ENCODE measurements at regions not wholly inside any gene's neighbourhood (a gene's known extent, or its start where the extent isn't known, plus 50 kb on each side); places are given as distances from the start of the nearest gene placed in this dataset.

GRCh38 chr20:60752741-60753420 is 499.2 kb upstream of the CDH4 start:
- no peaks in the 10 kb centered on the region for H3K4me1 Mint-ChIP-seq
- no peak overlapping the region for H3K4me2 ChIP-seq

GRCh38 chr20:60754856-60755255 is 497.2 kb upstream of the CDH4 start:
- peaks cover 4% of the 10 kb centered on the region for H3K27me3 Mint-ChIP-seq (ENCODE audit: insufficient read depth, low read depth)
- Histone ChIP-seq H3K27me3 (no peaks in the 10 kb centered on the region), H3K4me1 (no peaks in the 10 kb centered on the region), H3K27ac (no peak overlapping the region), H3K9me3 (ENCODE audit: low read depth) (no peaks in the 10 kb centered on the region), H4K20me1 (ENCODE audit: low read depth) (no peaks in the 10 kb centered on the region), H2AFZ (replicated peaks) (no peak overlapping the region), H3K9ac (no peak overlapping the region), H3K4me3 (no peak overlapping the region), H3K36me3 (no peaks in the 10 kb centered on the region), H3K4me2 (no peak overlapping the region), H3F3A (ENCODE audit: low read depth) (no peaks in the 10 kb centered on the region), H3K79me2 (ENCODE audit: low read depth) (no peaks in the 10 kb centered on the region)
- H3K4me3 Mint-ChIP-seq, result no peak overlapping the region
- H3K36me3 Mint-ChIP-seq, result no peaks in the 10 kb centered on the region
- TF ChIP-seq EZH2phosphoT487 (IDR thresholded peaks at IDR 0.05), result no peak
- TF ChIP-seq CTCF (IDR thresholded peaks at IDR 0.05), result no peak
- TF ChIP-seq EZH2 (IDR thresholded peaks at IDR 0.05), result no peak
- H3K27ac Mint-ChIP-seq, result no peak overlapping the region
- DNase-seq (ENCODE audit: low spot score), result no peak
- peaks cover 3% of the 10 kb centered on the region for H3K9me3 Mint-ChIP-seq
- no peaks in the 10 kb centered on the region for H3K4me1 Mint-ChIP-seq

More at GRCh38 chr20:60752741-60753420, 499.2 kb upstream of the CDH4 start:
- Histone ChIP-seq H3K4me3 (no peak overlapping the region), H2AFZ (replicated peaks) (no peak overlapping the region), H3K27ac (no peak overlapping the region), H4K20me1 (ENCODE audit: low read depth) (no peaks in the 10 kb centered on the region), H3K9me3 (ENCODE audit: low read depth) (no peaks in the 10 kb centered on the region), H3K36me3 (no peaks in the 10 kb centered on the region), H3K9ac (no peak overlapping the region), H3K27me3 (no peaks in the 10 kb centered on the region), H3K4me1 (no peaks in the 10 kb centered on the region), H3K79me2 (ENCODE audit: low read depth) (no peaks in the 10 kb centered on the region), H3F3A (ENCODE audit: low read depth) (no peaks in the 10 kb centered on the region)
- TF ChIP-seq EZH2phosphoT487 (IDR thresholded peaks at IDR 0.05), result no peak
- TF ChIP-seq EZH2 (IDR thresholded peaks at IDR 0.05), result no peak
- TF ChIP-seq CTCF (IDR thresholded peaks at IDR 0.05), result no peak
- no peaks in the 10 kb centered on the region for H3K36me3 Mint-ChIP-seq
- peaks cover 7% of the 10 kb centered on the region for H3K9me3 Mint-ChIP-seq
- peaks cover 4% of the 10 kb centered on the region for H3K27me3 Mint-ChIP-seq (ENCODE audit: insufficient read depth, low read depth)
- H3K27ac Mint-ChIP-seq, result no peak overlapping the region
- DNase-seq (ENCODE audit: low spot score), result no peak
- H3K4me3 Mint-ChIP-seq, result no peak overlapping the region

- TF ChIP-seq EZH2phosphoT487 (IDR thresholded peaks at IDR 0.05) (no peak), CTCF (IDR thresholded peaks at IDR 0.05) (no peak)
These were observed 492.4 kb upstream of the CDH4 start for GRCh38 chr20:60759651-60760050.

More at GRCh38 chr20:60759651-60760050, 492.4 kb upstream of the CDH4 start:
- Histone ChIP-seq H3K4me2 (no peak overlapping the region), H3F3A (ENCODE audit: low read depth) (no peaks in the 10 kb centered on the region), H2AFZ (replicated peaks) (no peak overlapping the region), H3K9me3 (ENCODE audit: low read depth) (no peaks in the 10 kb centered on the region), H3K36me3 (no peaks in the 10 kb centered on the region), H3K27me3 (no peaks in the 10 kb centered on the region), H3K79me2 (ENCODE audit: low read depth) (no peaks in the 10 kb centered on the region), H3K4me1 (no peaks in the 10 kb centered on the region), H3K27ac (no peak overlapping the region), H3K9ac (no peak overlapping the region), H4K20me1 (ENCODE audit: low read depth) (no peaks in the 10 kb centered on the region), H3K4me3 (no peak overlapping the region)
- DNase-seq (ENCODE audit: low spot score), result no peak
- no peaks in the 10 kb centered on the region for H3K36me3 Mint-ChIP-seq
- no peak overlapping the region for H3K4me3 Mint-ChIP-seq
- no peaks in the 10 kb centered on the region for H3K4me1 Mint-ChIP-seq
- H3K9me3 Mint-ChIP-seq, result peaks cover 3% of the 10 kb centered on the region
- H3K27me3 Mint-ChIP-seq (ENCODE audit: insufficient read depth, low read depth), result no peaks in the 10 kb centered on the region
- H3K27ac Mint-ChIP-seq, result no peak overlapping the region
